ENCODE measurements at regions not wholly inside any gene's neighbourhood (a gene's known extent, or its start where the extent isn't known, plus 50 kb on each side); places are given as distances from the start of the nearest gene placed in this dataset.

- no peaks in the 10 kb centered on the region for H3K27me3 ChIP-seq (ENCODE audit: insufficient read depth, poor library complexity, severe bottlenecking)
- TF ChIP-seq SPI1 (IDR thresholded peaks at IDR 0.05; ENCODE audit: borderline replicate concordance, low read depth) (no peak), POLR2AphosphoS5 (IDR thresholded peaks at IDR 0.05; ENCODE audit: low read depth) (no peak), GABPA (IDR thresholded peaks at IDR 0.05; ENCODE audit: low read depth) (no peak)
- TF ChIP-seq, protein P1, sequence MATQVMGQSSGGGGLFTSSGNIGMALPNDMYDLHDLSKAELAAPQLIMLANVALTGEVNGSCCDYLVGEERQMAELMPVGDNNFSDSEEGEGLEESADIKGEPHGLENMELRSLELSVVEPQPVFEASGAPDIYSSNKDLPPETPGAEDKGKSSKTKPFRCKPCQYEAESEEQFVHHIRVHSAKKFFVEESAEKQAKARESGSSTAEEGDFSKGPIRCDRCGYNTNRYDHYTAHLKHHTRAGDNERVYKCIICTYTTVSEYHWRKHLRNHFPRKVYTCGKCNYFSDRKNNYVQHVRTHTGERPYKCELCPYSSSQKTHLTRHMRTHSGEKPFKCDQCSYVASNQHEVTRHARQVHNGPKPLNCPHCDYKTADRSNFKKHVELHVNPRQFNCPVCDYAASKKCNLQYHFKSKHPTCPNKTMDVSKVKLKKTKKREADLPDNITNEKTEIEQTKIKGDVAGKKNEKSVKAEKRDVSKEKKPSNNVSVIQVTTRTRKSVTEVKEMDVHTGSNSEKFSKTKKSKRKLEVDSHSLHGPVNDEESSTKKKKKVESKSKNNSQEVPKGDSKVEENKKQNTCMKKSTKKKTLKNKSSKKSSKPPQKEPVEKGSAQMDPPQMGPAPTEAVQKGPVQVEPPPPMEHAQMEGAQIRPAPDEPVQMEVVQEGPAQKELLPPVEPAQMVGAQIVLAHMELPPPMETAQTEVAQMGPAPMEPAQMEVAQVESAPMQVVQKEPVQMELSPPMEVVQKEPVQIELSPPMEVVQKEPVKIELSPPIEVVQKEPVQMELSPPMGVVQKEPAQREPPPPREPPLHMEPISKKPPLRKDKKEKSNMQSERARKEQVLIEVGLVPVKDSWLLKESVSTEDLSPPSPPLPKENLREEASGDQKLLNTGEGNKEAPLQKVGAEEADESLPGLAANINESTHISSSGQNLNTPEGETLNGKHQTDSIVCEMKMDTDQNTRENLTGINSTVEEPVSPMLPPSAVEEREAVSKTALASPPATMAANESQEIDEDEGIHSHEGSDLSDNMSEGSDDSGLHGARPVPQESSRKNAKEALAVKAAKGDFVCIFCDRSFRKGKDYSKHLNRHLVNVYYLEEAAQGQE (IDR thresholded peaks at IDR 0.05; ENCODE audit: insufficient replicate concordance, low read depth), result no peak
- TF ChIP-seq, protein P2, sequence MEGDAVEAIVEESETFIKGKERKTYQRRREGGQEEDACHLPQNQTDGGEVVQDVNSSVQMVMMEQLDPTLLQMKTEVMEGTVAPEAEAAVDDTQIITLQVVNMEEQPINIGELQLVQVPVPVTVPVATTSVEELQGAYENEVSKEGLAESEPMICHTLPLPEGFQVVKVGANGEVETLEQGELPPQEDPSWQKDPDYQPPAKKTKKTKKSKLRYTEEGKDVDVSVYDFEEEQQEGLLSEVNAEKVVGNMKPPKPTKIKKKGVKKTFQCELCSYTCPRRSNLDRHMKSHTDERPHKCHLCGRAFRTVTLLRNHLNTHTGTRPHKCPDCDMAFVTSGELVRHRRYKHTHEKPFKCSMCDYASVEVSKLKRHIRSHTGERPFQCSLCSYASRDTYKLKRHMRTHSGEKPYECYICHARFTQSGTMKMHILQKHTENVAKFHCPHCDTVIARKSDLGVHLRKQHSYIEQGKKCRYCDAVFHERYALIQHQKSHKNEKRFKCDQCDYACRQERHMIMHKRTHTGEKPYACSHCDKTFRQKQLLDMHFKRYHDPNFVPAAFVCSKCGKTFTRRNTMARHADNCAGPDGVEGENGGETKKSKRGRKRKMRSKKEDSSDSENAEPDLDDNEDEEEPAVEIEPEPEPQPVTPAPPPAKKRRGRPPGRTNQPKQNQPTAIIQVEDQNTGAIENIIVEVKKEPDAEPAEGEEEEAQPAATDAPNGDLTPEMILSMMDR (IDR thresholded peaks at IDR 0.05; ENCODE audit: insufficient read depth, low read length), result no peak
- no peak for DNase-seq (ENCODE audit: low read depth in 1 of 2, low spot score in 1 of 2)
- no peak overlapping the region for H3K27ac ChIP-seq (replicated peaks)
- H3K4me3 ChIP-seq (replicated peaks; ENCODE audit: insufficient read depth, low read length), result no peak overlapping the region
Observed at GRCh38 chr14:22411398-22412055, 177.5 kb downstream of the DAD1 start.

- TF ChIP-seq POLR2AphosphoS5 (IDR thresholded peaks at IDR 0.05; ENCODE audit: low read depth) (no peak), GABPA (IDR thresholded peaks at IDR 0.05; ENCODE audit: low read depth) (no peak), SPI1 (IDR thresholded peaks at IDR 0.05; ENCODE audit: borderline replicate concordance, low read depth) (no peak)
- TF ChIP-seq, protein P1 (IDR thresholded peaks at IDR 0.05; ENCODE audit: insufficient replicate concordance, low read depth), result no peak
- TF ChIP-seq, protein P2 (IDR thresholded peaks at IDR 0.05; ENCODE audit: insufficient read depth, low read length), result no peak
- no peak overlapping the region for H3K27ac ChIP-seq (replicated peaks)
- H3K4me3 ChIP-seq (replicated peaks; ENCODE audit: insufficient read depth, low read length), result no peak overlapping the region
- DNase-seq (ENCODE audit: low read depth in 1 of 2, low spot score in 1 of 2), result no peak
- no peaks in the 10 kb centered on the region for H3K27me3 ChIP-seq (ENCODE audit: insufficient read depth, poor library complexity, severe bottlenecking)
Observed at GRCh38 chr14:22410497-22410896, 178.5 kb downstream of the DAD1 start.

DNA sequence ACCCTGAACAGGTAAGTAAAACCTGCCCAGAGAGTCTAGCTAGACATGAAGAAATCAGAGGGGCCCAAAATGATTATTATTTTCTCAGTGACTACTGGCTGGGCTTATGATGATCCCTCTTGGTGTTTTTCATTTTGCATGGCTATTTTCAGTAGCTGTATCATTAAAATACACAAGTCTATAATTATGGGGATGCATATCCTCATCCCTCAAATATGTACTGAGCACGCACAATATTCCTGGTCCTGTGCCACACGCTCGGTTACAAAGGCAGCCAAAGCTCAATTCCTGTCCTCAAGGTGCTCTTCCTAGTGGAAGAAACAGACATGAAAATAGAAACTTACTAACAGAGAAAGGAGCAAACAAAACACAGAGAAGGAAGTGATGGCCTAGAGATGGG is 180.0 kb downstream of the DAD1 start:
- no peak for DNase-seq (ENCODE audit: low read depth in 1 of 2, low spot score in 1 of 2)
- no peak for TF ChIP-seq SPI1 (IDR thresholded peaks at IDR 0.05; ENCODE audit: borderline replicate concordance, low read depth)
- TF ChIP-seq, protein P2 (IDR thresholded peaks at IDR 0.05; ENCODE audit: insufficient read depth, low read length), result no peak
- no peak for TF ChIP-seq POLR2AphosphoS5 (IDR thresholded peaks at IDR 0.05; ENCODE audit: low read depth)
- TF ChIP-seq GABPA (IDR thresholded peaks at IDR 0.05; ENCODE audit: low read depth), result no peak
- TF ChIP-seq, protein P1 (IDR thresholded peaks at IDR 0.05; ENCODE audit: insufficient replicate concordance, low read depth), result no peak
- Histone ChIP-seq H3K27ac (replicated peaks) (no peak overlapping the region), H3K4me3 (replicated peaks; ENCODE audit: insufficient read depth, low read length) (no peak overlapping the region), H3K27me3 (ENCODE audit: insufficient read depth, poor library complexity, severe bottlenecking) (no peaks in the 10 kb centered on the region)
